Muscle of arm (tissue), 1 donor: ENCODE measurements at regions not wholly inside any gene's neighbourhood (a gene's known extent, or its start where the extent isn't known, plus 50 kb on each side); places are given as distances from the start of the nearest gene placed in this dataset.

ENCODE experiments used
- DNase-seq: peaks from one replicate; pipeline ENCODE4 v3.0.0-alpha.2; 2013

GRCh38 chr2:71777946-71778345, 324.6 kb downstream of the DYSF start:
- DNase-seq = no peak

- DNase-seq = no peak
Observed at GRCh38 chr2:71776227-71776626, 322.9 kb downstream of the DYSF start.

GRCh38 chr2:71773218-71773617, 319.9 kb downstream of the DYSF start:
- DNase-seq = no peak

- no peak for DNase-seq
Observed at GRCh38 chr2:71772510-71773172, 319.3 kb downstream of the DYSF start.

- DNase-seq = no peak
Observed at GRCh38 chr2:71767663-71768062, 314.3 kb downstream of the DYSF start.

- DNase-seq = no peak
Observed at GRCh38 chr2:71759060-71759459, 305.7 kb downstream of the DYSF start.

GRCh38 chr2:71757351-71757750, 304.0 kb downstream of the DYSF start:
- DNase-seq = no peak

- no peak for DNase-seq
Observed at GRCh38 chr2:71756280-71756906, 303.0 kb downstream of the DYSF start.

GRCh38 chr2:71751590-71751989, 298.2 kb downstream of the DYSF start:
- DNase-seq = no peak

- no peak for DNase-seq
Observed at GRCh38 chr2:71749671-71750101, 296.3 kb downstream of the DYSF start.

- no peak for DNase-seq
Observed at GRCh38 chr2:71748227-71748626, 294.9 kb downstream of the DYSF start.

- DNase-seq = no peak
Observed at GRCh38 chr2:71747559-71747958, 294.2 kb downstream of the DYSF start.

- DNase-seq = no peak
Observed at GRCh38 chr2:71746946-71747501, 293.7 kb downstream of the DYSF start.

GRCh38 chr2:71744781-71745180, 291.4 kb downstream of the DYSF start:
- no peak for DNase-seq

GRCh38 chr2:71743995-71744675, 290.8 kb downstream of the DYSF start:
- no peak for DNase-seq

- peak; percentile 89 for DNase-seq
Observed at GRCh38 chr2:71742953-71743601, 289.7 kb downstream of the DYSF start.

- no peak for DNase-seq
Observed at GRCh38 chr2:71736986-71737385, 283.6 kb downstream of the DYSF start.

GRCh38 chr2:71736091-71736861, 282.9 kb downstream of the DYSF start:
- no peak for DNase-seq
